Right lung (tissue), 2 donors: ENCODE measurements at regions not wholly inside any gene's neighbourhood (a gene's known extent, or its start where the extent isn't known, plus 50 kb on each side); places are given as distances from the start of the nearest gene placed in this dataset.
"Not testable (repeated sequence)": the region's sequence is repeated elsewhere in the genome, so short reads cannot be mapped to it uniquely, and the experiment has no call there.

Experiments used
- DNase-seq, 2 donors: peaks; one replicate each; pipeline ENCODE4 v3.0.0-alpha.2; 2013

- DNase-seq = not testable (repeated sequence)
Observed at GRCh38 chr12:8282181-8282580, 54.8 kb upstream of the FAM90A1 start.

DNA sequence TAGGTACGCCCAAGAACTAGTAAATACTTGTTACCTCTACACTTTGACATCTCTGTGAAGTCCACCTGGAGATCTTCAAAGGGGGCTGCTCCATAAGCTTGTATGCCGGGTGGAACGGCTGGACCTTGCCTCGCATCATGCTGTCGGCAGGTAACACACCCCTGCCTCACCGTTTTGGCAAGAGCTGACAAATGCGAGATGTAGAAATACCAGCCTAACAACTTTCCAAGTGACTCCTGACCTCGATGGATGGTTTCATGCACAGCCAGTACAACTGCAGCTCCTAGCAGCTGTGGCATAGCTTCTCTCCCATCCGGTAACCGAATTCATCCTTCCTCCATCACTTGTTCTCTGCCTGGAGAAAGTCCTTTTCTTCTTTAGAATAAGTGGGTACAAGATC, 58.3 kb upstream of the FAM90A1 start:
- peak in 1 of 2 donors; percentile 45 for DNase-seq

DNA sequence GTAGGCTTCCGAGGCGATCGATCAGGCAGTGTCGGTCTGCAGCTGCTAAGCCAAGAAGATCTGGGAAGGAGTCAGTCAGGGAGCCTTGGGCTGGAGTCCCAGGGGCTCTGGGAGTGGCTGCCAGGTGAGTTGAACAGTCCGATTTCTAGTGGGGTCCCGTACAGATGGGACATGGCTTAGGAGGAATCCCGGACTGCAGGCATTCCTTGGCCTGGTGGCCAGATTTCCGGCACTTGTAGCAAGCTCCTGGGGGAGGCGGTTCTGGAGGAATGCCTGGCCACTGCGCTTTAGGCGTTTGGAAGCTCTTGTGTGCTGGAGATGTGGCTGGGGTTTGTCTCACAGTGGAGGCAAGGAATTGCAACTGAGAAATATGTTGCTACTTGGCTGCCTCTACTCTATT, 64.3 kb upstream of the FAM90A1 start:
- DNase-seq = not testable (repeated sequence)

GRCh38 chr12:8294662-8295061, 67.2 kb upstream of the FAM90A1 start:
- DNase-seq = not testable (repeated sequence)

DNA sequence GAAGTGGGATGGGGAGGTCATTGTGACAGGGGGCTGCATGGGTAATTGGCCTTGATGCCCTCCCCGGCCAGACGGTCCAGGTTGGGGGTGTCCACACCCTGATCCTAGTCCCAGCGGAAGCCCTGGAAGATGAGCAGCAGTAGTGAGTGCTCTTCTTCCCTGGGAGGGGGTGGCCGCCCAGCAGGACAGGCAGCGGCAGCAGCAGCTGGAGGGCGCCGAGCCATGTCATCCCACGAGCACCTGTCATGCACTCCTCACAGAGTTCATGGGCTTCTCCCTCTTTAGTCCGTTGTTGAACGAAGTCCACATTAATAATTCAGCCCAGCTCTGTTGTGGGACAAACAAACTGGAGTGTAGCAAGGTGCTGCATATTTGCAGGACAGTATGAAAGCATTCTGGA, 81.2 kb upstream of the FAM90A1 start:
- DNase-seq = not testable (repeated sequence)

DNA sequence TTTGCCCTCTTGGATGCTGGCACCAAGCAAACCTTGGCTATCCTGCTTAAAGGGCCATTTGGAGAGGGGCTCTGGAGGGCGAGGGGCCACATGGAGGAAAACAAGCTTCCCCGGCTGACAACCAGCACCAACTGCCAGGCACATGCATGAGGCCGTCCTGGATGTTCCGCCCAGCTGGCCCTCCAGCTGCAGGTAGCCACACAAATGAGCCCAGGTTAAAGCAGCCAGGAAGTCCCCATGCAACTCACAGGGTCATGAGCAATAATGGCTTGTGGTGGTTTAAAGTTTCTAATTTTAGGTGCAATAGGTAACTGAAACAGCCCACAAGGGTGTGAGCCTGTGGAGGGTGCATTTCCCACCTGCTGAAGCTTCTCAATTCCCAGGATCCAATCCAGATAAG, 88.6 kb upstream of the FAM90A1 start:
- not testable (repeated sequence) for DNase-seq

DNA sequence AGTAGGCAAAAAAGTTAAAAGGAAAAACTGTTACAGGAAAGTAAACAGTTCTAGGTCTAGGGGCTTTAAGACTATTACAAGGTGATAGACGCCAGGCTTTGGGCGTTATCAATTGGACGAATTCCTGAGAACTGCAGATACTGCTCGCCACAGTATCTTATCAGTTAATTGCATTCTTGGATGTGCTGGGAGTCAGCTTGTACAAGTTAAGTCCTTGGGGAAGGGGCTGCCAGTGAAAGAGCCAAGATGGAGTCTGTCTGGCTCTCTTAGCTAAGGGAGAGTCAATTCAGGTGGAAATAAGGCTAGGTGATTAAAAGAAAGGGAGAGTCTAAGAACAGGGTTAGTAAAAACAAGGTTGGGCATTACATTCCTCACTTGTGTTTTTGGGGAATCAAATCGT, 90.3 kb upstream of the FAM90A1 start:
- DNase-seq = not testable (repeated sequence)

DNA sequence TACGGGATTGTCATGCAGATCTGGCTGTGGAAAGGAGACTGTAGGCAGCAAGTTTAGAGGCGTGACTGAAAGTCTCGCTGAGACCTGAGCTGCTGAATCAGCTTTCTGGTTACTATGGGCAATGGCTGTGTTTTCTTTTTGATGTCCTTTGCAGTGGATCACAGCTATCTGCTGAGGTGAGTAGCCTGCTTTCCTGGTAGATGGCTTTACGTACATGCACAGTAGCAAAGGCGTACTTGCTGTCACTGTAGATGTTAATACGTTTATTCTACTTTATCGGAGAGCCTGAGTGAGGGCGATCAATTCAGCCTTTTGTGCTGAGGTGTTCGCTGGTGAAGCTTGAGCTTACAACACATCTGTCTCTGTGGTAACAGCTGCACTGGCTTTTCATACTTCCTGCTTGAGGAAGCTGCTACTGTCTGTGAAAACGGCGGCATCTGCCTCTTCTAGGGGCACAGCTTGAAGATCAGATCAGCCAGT, 92.9 kb upstream of the FAM90A1 start:
- DNase-seq = peak; percentile 3 to 20

DNA sequence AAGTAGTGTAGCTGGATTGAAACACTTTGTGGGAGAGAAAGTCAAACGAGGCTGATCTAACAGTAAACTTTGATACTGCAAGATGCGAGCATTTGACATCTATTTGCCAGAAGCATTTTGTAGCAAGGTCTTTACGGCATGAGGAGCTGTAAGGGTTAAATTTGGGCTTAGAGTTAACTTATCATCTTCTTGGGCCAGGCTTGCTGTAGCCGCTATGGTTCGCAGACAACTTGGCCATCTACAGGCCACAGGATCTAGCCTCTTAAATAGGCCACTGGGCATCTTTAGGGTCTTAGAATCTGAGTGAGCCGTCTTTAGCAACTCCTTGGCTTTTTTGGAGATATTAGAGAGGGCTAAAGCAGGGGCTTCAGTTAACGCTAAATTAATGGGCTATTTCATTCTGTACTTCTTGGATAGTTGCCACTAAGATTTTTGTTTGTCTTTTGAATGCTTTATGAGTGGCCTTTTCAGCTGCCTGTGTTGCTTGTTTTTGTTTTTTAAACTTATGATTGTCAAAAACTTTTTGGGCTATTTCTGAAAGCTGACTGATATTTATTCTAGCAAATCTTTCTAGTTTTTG, 93.5 kb upstream of the FAM90A1 start:
- DNase-seq = peak; percentile 1 to 19

DNA sequence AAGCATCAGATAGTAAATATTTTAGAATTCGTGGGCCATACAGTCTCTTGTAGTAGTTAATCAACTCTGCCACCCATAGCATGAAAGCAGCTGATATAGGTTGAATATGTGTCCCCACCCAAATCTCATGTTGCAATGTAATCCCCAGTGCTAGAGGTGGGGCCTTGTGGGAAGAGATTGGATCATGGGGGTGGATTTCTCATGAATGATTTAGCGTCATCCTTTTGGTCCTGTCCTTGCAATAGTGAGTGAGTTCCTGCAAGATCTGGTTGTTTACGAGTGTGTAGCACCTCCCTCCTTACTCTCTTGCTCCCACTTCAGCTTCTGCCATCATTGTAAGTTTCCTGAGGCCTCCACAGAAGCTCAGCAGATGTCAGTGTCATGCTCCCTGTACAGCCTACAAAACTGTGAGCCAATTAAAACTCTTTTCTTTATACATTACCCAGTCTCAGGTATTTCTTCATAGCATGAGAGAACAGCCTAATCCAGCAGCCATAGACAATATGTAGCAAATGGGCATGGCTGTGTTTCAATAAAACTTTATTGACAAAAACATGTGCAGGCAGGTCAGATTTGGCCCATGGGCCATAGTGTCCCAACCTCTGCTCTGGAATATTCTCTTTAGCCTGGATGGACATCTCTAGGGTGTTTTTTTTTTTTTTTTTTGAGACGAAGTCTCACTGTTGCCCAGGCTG, 97.9 kb upstream of the FAM90A1 start:
- not testable (repeated sequence) for DNase-seq

DNA sequence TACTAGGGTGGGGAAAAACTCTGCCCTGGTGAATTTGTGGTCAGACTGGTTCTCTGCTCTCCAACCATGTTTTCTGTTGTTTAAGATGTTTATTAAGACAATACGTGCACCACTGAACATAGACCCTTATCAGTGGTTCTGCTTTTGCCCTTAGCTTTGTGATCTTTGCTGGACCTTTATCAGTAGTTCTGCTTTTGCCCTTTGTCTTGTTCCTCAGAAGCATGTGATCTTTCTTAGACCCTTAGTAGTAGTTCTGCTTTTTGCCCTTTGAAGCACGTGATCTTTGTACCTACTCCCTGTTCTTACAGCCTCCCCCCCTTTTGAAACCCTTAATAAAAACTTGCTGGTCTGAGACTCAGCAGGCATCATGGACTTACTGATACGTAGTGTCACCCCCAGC, 101.4 kb upstream of the FAM90A1 start:
- DNase-seq = not testable (repeated sequence)

DNA sequence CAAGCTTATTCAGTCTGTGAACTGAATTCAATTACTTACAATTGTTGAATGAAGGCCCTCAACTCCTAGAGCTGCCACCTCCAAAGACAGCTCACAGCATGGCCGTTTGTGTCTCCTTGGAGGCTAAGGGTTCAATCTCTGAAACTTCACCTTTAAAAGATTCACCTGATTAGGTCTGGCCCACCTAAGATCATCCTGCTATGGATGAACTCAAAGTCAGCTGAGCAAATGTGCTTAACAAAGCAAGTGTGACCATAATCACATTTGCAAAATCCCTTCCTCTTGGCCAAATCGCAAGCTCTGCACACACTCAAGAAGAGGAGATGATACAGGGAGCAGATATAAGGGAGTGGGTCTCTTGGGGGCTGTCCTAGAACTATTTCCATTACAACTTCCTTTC, 105.0 kb upstream of the FAM90A1 start:
- DNase-seq = not testable (repeated sequence)

DNA sequence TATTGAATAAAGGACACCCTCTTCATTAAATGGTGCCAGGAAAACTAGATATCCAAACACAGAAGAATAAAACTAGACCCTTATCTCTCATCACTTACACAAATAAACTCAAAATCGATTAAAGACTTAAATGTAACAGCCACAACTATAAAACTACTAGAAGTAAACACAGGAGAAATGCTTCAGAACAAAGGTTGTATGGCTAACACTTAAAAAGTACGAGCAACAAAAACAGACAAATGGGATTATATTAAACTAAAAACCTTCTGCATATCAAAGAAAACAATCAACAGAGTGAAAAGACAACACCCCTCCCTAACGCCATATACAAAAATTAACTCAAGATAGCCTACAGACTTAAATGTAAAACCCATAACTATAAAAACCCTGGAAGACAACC, 104.7 kb upstream of the CLEC6A start:
- not testable (repeated sequence) for DNase-seq

DNA sequence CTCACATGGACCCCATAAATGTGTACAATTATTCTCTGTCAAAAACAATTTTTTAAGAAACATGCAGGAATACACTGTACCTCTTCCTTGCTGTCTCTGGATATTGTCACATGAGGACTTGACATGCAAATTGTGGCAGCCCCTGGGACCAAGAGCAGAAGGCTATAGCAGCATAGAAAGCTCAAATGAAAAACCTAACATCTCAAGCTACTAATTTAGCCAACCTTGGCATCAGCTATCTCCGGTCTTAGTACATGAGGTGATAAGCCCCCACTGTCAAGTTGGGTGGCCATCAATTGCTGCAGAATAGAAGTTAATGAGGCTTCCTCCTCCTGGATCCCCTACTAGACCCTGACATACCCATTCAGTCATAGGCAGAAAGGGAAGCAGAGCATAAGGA, 101.0 kb upstream of the CLEC6A start:
- not testable (repeated sequence) for DNase-seq

DNA sequence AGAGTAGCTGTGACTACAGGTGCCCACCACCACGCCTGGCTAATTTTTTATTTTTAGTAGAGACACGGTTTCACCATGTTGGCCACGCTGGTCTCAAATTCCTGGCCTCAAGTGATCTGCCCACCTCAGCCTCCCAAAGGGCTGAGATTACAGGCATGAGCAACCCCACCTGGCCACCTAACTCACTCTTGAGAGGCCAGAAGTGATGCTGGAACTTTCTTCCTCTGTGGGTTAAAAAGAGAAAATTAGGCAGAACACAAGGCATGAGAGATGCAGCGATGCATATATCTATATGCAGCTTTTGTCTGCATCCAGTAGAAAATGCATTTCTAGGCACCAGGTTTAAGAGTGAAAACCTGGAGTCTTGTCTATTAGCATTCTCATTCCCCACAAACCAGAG, 100.2 kb upstream of the CLEC6A start:
- not testable (repeated sequence) for DNase-seq

DNA sequence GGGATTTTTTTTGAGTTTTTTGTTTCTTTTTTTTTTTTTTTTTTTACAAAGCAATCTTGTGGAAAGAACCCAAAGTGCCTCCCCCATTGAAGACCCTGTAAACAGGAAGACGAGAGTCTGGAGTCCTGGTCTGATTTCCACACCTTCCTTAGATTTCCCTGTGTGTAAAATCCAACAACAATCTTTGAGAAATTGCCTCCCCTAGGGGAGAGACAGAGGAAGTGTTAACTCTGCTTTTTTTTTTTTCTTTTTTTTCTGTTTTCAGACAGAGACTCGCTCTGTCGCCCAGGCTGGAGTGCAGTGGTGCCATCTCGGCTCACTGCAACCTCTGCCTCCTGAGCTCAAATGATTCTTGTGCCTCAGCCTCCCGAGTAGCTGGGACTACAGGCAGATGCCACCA, 82.0 kb upstream of the CLEC6A start:
- peak in 1 of 2 donors; percentile 0 for DNase-seq

- DNase-seq = not testable (repeated sequence)
Observed at GRCh38 chr12:8375122-8375521, 80.6 kb upstream of the CLEC6A start.

DNA sequence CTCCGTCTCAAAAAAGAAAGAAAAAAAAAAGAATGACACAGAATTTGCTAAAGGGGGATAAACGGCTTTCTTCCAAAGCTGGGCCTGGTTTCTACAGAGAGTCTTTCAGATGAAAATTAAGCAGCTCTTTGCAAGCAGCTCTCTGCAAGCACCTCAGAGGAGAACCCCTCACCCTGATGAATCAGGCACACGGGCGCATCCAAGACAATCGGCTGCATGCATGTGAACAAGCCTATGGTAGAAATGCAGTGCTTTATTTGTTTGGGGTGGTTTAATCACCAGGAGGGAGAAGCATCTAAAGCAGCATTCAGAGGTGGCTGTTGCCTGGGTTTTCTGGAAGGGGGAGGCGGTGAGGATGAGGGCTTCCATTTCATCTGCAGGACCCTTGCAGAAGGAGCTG, 78.0 kb upstream of the CLEC6A start:
- DNase-seq = not testable (repeated sequence)

DNA sequence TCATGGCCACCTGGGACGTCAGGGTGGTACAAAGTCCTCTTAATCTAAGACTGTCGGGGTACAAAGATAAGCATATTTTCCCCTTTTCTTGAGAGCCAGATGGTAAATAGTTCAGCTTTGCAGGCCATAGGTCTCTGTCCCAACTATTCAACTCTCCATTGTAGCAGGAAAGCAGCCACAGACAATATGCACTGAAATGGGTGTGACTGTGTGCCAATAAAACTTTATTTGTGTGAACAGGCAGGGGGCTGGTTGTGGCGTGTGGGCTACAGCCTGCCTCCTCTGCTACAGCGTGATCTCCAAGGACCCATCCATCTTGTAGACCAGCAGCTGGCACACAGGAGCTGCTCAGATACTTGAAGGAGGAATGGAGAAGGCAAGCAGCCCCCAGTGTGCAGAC, 73.2 kb upstream of the CLEC6A start:
- DNase-seq = not testable (repeated sequence)

GRCh38 chr12:8384686-8385085, 71.1 kb upstream of the CLEC6A start:
- DNase-seq = not testable (repeated sequence)

- not testable (repeated sequence) for DNase-seq
Observed at GRCh38 chr12:8385431-8385830, 70.3 kb upstream of the CLEC6A start.

- not testable (repeated sequence) for DNase-seq
Observed at GRCh38 chr12:8386661-8387060, 69.1 kb upstream of the CLEC6A start.

- not testable (repeated sequence) for DNase-seq
Observed at GRCh38 chr12:8389296-8389695, 66.5 kb upstream of the CLEC6A start.
